ENCODE measurements at regions not wholly inside any gene's neighbourhood (a gene's known extent, or its start where the extent isn't known, plus 50 kb on each side); places are given as distances from the start of the nearest gene placed in this dataset.
"Not testable (repeated sequence)": the region's sequence is repeated elsewhere in the genome, so short reads cannot be mapped to it uniquely, and the experiment has no call there.

- DNase-seq (ENCODE audit: low read depth, low spot score), result peak; percentile 21
- no peak overlapping the region for H3K4me3 ChIP-seq (ENCODE audit: low read depth, low read length)
- ChIA-PET POLR2A (interaction anchor here (1.4 kb wide), 1 partner anchor 22 kb away, joined by 4 read pairs; no protein-coding TSS in a partner anchor), CTCF (interaction anchor here (1.2 to 2.5 kb wide), 4 partner anchors 9 to 707 kb away, joined by 3 to 20 read pairs (median 5); no protein-coding TSS in a partner anchor)
- TF ChIP-seq CTCF (IDR thresholded peaks at IDR 0.05; ENCODE audit: insufficient read depth, low read length, missing control alignments), result no peak
Observed at GRCh38 chr20:10115021-10115420, 80.2 kb downstream of the ANKEF1 start.

- ChIA-PET CTCF (interaction anchor here (1.5 kb wide), 1 partner anchor 29 kb away, joined by 5 read pairs; no protein-coding TSS in a partner anchor), POLR2A (no interaction called here)
- no peak for TF ChIP-seq CTCF (IDR thresholded peaks at IDR 0.05; ENCODE audit: insufficient read depth, low read length, missing control alignments)
- no peak for DNase-seq (ENCODE audit: low read depth, low spot score)
- H3K4me3 ChIP-seq (ENCODE audit: low read depth, low read length), result no peak overlapping the region
Observed at GRCh38 chr20:10119336-10119735, 84.5 kb downstream of the ANKEF1 start.

- H3K4me3 ChIP-seq (ENCODE audit: low read depth, low read length); DNase-seq (ENCODE audit: low read depth, low spot score); CTCF ChIA-PET; POLR2A ChIA-PET: not testable (repeated sequence)
Observed at GRCh38 chr20:10124883-10125282, 90.1 kb downstream of the ANKEF1 start.

GRCh38 chr20:10125757-10126156, 91.0 kb downstream of the ANKEF1 start:
- no peak for DNase-seq (ENCODE audit: low read depth, low spot score)
- POLR2A ChIA-PET, result no interaction called here
- CTCF ChIA-PET, result no interaction called here
- no peak for TF ChIP-seq CTCF (IDR thresholded peaks at IDR 0.05; ENCODE audit: insufficient read depth, low read length, missing control alignments)
- H3K4me3 ChIP-seq (ENCODE audit: low read depth, low read length), result no peak overlapping the region

GRCh38 chr20:10129749-10130148, 88.9 kb upstream of the SNAP25 start:
- ChIA-PET POLR2A (no interaction called here), CTCF (no interaction called here)
- DNase-seq (ENCODE audit: low read depth, low spot score), result no peak
- H3K4me3 ChIP-seq (ENCODE audit: low read depth, low read length), result no peak overlapping the region
- no peak for TF ChIP-seq CTCF (IDR thresholded peaks at IDR 0.05; ENCODE audit: insufficient read depth, low read length, missing control alignments)

GRCh38 chr20:10131732-10132345, 86.8 kb upstream of the SNAP25 start:
- ChIA-PET CTCF (no interaction called here), POLR2A (no interaction called here)
- no peak for DNase-seq (ENCODE audit: low read depth, low spot score)
- no peak overlapping the region for H3K4me3 ChIP-seq (ENCODE audit: low read depth, low read length)
- no peak for TF ChIP-seq CTCF (IDR thresholded peaks at IDR 0.05; ENCODE audit: insufficient read depth, low read length, missing control alignments)

GRCh38 chr20:10132387-10132786, 86.2 kb upstream of the SNAP25 start:
- ChIA-PET POLR2A (no interaction called here), CTCF (no interaction called here)
- TF ChIP-seq CTCF (IDR thresholded peaks at IDR 0.05; ENCODE audit: insufficient read depth, low read length, missing control alignments), result no peak
- no peak overlapping the region for H3K4me3 ChIP-seq (ENCODE audit: low read depth, low read length)
- DNase-seq (ENCODE audit: low read depth, low spot score), result no peak
